ENCODE measurements at regions not wholly inside any gene's neighbourhood (a gene's known extent, or its start where the extent isn't known, plus 50 kb on each side); places are given as distances from the start of the nearest gene placed in this dataset.

DNA sequence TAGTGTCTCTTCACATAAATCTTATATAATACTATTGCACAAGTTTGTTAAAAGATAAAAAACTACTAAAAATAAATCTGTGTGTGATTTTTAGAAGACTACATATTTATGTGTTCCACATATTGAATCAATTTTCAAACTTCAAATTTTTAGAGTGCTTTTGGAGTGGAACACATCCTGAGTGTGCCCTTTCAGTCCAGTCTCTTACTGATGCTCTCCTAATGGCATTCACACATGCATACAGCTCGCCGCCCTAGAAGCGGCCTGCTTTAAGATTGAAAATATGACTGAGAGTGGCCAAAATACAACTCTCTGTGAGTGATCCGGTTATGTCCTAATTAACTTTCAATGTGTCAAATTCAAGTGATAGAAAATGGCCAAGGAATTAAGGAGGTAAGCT lies 628.8 kb downstream of the ANKRD50 start:
- TF ChIP-seq, protein P1, sequence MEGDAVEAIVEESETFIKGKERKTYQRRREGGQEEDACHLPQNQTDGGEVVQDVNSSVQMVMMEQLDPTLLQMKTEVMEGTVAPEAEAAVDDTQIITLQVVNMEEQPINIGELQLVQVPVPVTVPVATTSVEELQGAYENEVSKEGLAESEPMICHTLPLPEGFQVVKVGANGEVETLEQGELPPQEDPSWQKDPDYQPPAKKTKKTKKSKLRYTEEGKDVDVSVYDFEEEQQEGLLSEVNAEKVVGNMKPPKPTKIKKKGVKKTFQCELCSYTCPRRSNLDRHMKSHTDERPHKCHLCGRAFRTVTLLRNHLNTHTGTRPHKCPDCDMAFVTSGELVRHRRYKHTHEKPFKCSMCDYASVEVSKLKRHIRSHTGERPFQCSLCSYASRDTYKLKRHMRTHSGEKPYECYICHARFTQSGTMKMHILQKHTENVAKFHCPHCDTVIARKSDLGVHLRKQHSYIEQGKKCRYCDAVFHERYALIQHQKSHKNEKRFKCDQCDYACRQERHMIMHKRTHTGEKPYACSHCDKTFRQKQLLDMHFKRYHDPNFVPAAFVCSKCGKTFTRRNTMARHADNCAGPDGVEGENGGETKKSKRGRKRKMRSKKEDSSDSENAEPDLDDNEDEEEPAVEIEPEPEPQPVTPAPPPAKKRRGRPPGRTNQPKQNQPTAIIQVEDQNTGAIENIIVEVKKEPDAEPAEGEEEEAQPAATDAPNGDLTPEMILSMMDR (IDR thresholded peaks at IDR 0.05) = no peak
- TF ChIP-seq YY1 (IDR thresholded peaks at IDR 0.05; ENCODE audit: low read depth) = no peak
- no peak for TF ChIP-seq TAF1 (IDR thresholded peaks at IDR 0.05; ENCODE audit: borderline replicate concordance, low read depth, low read length)
- TF ChIP-seq, protein P2, sequence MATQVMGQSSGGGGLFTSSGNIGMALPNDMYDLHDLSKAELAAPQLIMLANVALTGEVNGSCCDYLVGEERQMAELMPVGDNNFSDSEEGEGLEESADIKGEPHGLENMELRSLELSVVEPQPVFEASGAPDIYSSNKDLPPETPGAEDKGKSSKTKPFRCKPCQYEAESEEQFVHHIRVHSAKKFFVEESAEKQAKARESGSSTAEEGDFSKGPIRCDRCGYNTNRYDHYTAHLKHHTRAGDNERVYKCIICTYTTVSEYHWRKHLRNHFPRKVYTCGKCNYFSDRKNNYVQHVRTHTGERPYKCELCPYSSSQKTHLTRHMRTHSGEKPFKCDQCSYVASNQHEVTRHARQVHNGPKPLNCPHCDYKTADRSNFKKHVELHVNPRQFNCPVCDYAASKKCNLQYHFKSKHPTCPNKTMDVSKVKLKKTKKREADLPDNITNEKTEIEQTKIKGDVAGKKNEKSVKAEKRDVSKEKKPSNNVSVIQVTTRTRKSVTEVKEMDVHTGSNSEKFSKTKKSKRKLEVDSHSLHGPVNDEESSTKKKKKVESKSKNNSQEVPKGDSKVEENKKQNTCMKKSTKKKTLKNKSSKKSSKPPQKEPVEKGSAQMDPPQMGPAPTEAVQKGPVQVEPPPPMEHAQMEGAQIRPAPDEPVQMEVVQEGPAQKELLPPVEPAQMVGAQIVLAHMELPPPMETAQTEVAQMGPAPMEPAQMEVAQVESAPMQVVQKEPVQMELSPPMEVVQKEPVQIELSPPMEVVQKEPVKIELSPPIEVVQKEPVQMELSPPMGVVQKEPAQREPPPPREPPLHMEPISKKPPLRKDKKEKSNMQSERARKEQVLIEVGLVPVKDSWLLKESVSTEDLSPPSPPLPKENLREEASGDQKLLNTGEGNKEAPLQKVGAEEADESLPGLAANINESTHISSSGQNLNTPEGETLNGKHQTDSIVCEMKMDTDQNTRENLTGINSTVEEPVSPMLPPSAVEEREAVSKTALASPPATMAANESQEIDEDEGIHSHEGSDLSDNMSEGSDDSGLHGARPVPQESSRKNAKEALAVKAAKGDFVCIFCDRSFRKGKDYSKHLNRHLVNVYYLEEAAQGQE (IDR thresholded peaks at IDR 0.05; ENCODE audit: low read depth, low read length) = no peak
- TF ChIP-seq RFX5 (IDR thresholded peaks at IDR 0.05; ENCODE audit: low read length) = no peak
- no peak for TF ChIP-seq TEAD4 (IDR thresholded peaks at IDR 0.05; ENCODE audit: borderline replicate concordance, insufficient read depth)

Measured in SK-N-SH (cell line).